Kidney (tissue), 13 donors: ENCODE measurements at regions not wholly inside any gene's neighbourhood (a gene's known extent, or its start where the extent isn't known, plus 50 kb on each side); places are given as distances from the start of the nearest gene placed in this dataset.

Source experiments
- DNase-seq, 5 donors: peaks; one replicate each; pipeline ENCODE4 v3.0.0-alpha.2; 2013 to 2020
- FAIRE-seq: peaks from 2 replicates; lab custom pipeline; 2012; peaks lifted over from hg19 to GRCh38; lab: Jason Lieb, UNC
- H3K27ac ChIP-seq, 2 donors: one replicate each; pipeline ENCODE4 v1.7.0; 2013; ENCODE audit warnings: low read depth in 2 of 2, low read length in 2 of 2, inconsistent platforms in 1 of 2
- H3K27me3 ChIP-seq: one replicate; pipeline ENCODE4 v1.7.1; 2013; ENCODE audit warnings: low read length, inconsistent platforms; ENCODE audit not compliant: control insufficient read depth, insufficient read depth
- H3K36me3 ChIP-seq, 3 donors: one replicate each; pipeline versions ENCODE4 v1.7.0 to v1.7.1; 2013; ENCODE audit warnings: low read length in 3 of 3, control low read depth in 1 of 3, inconsistent platforms in 1 of 3; ENCODE audit not compliant: insufficient read depth in 3 of 3, control insufficient read depth in 2 of 3
- H3K4me1 ChIP-seq, 3 donors: one replicate each; pipeline versions ENCODE4 v1.7.0 to v1.7.1; 2013; ENCODE audit warnings: low read length in 3 of 3, inconsistent platforms in 1 of 3, low read depth in 1 of 3; ENCODE audit not compliant: control insufficient read depth in 2 of 3, insufficient read depth in 2 of 3
- H3K4me3 ChIP-seq, 3 donors: one replicate each; pipeline versions ENCODE4 v1.7.0 to v1.8.1; 2013; ENCODE audit warnings: low read length in 3 of 3, control low read depth in 1 of 3, inconsistent platforms in 1 of 3
- H3K9ac ChIP-seq, 3 donors: one replicate each; pipeline versions ENCODE4 v1.7.0 to v1.7.1; 2013; ENCODE audit warnings: low read length in 3 of 3, control low read depth in 1 of 3, inconsistent platforms in 1 of 3
- H3K9me3 ChIP-seq, 3 donors: one replicate each; pipeline versions ENCODE4 v1.7.0 to v1.7.1; 2013; ENCODE audit warnings: low read length in 3 of 3, control low read depth in 1 of 3, inconsistent platforms in 1 of 3; ENCODE audit not compliant: control insufficient read depth in 2 of 3, insufficient read depth in 1 of 3
- CTCF ChIP-seq: IDR thresholded peaks from 3 replicates; pipeline ENCODE4 v1.5.1; 2012; ENCODE audit warnings: mild to moderate bottlenecking, moderate library complexity, borderline replicate concordance; ENCODE audit not compliant: insufficient read depth; ENCODE audit errors: extremely low read depth
- intact Hi-C: fragments of 100-400 bp; cut with DNase I; formaldehyde crosslinking; loops from one replicate; pipeline ENCODE4 v1.11.1; 2022
- donor health status: control.
- donor health status: control.
- donor health status: control.
- donor health status: control.
- donor health status: control.
- donor health status: DM: yes; HTN: yes; CAD: no.
- donor health status: Normal renal cell carcinoma (clear cell type).

- DNase-seq (no peak), FAIRE-seq (no peak)
- H3K9me3 ChIP-seq, result peaks cover 0 to 3% (median 2%) of the 10 kb centered on the region in 3 donors
- no peak overlapping the region for H3K9ac ChIP-seq
- H3K4me1 ChIP-seq, result no peaks in the 10 kb centered on the region
- no peaks in the 10 kb centered on the region for H3K27me3 ChIP-seq
- no peaks in the 10 kb centered on the region for H3K36me3 ChIP-seq
- no peak overlapping the region for H3K27ac ChIP-seq
- H3K4me3 ChIP-seq, result no peak overlapping the region
- TF ChIP-seq CTCF, result no peak
- intact Hi-C loops, result no loop called here
Measured at GRCh38 chr2:228533156-228533555, 351.7 kb upstream of the SPHKAP start.

- Histone ChIP-seq H3K4me3 (no peak overlapping the region), H3K4me1 (no peaks in the 10 kb centered on the region), H3K9ac (no peak overlapping the region), H3K9me3 (peaks cover 0 to 3% (median 2%) of the 10 kb centered on the region in 3 donors), H3K36me3 (no peaks in the 10 kb centered on the region), H3K27me3 (no peaks in the 10 kb centered on the region), H3K27ac (no peak overlapping the region)
- intact Hi-C loops, result no loop called here
- no peak for TF ChIP-seq CTCF
- DNase-seq (no peak), FAIRE-seq (no peak)
Measured at GRCh38 chr2:228532233-228532632, 350.7 kb upstream of the SPHKAP start.

- intact Hi-C loops, result no loop called here
- TF ChIP-seq CTCF, result no peak
- no peak for DNase-seq
- no peak overlapping the region for H3K27ac ChIP-seq
- no peaks in the 10 kb centered on the region for H3K4me1 ChIP-seq
- H3K27me3 ChIP-seq, result no peaks in the 10 kb centered on the region
- no peak overlapping the region for H3K9ac ChIP-seq
- no peaks in the 10 kb centered on the region for H3K9me3 ChIP-seq
- no peaks in the 10 kb centered on the region for H3K36me3 ChIP-seq
- FAIRE-seq, result no peak
- no peak overlapping the region for H3K4me3 ChIP-seq
Measured at GRCh38 chr2:228527197-228527881, 345.9 kb upstream of the SPHKAP start.

GRCh38 chr2:228526687-228527086, 345.2 kb upstream of the SPHKAP start:
- FAIRE-seq (no peak), DNase-seq (no peak)
- intact Hi-C loops, result no loop called here
- no peak overlapping the region for H3K9ac ChIP-seq
- H3K4me1 ChIP-seq, result no peaks in the 10 kb centered on the region
- no peaks in the 10 kb centered on the region for H3K36me3 ChIP-seq
- H3K9me3 ChIP-seq, result no peaks in the 10 kb centered on the region
- no peaks in the 10 kb centered on the region for H3K27me3 ChIP-seq
- no peak overlapping the region for H3K27ac ChIP-seq
- no peak overlapping the region for H3K4me3 ChIP-seq
- no peak for TF ChIP-seq CTCF
